ENCODE measurements at regions not wholly inside any gene's neighbourhood (a gene's known extent, or its start where the extent isn't known, plus 50 kb on each side); places are given as distances from the start of the nearest gene placed in this dataset.
"Not testable (repeated sequence)": the region's sequence is repeated elsewhere in the genome, so short reads cannot be mapped to it uniquely, and the experiment has no call there.

DNA sequence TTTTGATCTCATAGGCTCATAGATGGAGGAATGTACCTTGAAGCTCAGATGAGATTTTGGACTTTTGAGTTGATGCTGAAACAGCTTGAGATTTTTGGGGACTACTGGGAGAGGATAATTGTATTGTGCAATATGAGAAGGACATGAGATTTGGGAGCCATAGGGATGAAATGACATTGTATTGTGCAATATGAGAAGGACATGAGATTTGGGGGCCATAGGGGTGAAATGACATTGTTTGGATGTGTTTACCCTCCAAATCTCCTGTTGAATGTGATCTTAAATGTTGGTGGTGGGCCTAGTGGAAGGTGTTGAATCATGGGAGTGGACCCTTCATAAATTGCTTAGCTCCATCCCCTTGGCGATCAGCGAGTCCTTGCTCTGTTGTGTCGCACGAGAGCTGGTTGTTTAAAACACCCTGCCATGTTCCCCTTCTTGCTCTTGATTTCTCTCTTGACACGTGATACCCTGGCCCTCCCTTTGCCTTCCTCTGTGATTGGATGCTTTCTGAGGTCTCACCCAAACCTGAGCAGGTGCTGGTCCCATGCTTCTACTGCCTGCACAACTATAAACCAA lies 110.9 kb upstream of the TPTE start:
- not testable (repeated sequence) for DNase-seq

DNA sequence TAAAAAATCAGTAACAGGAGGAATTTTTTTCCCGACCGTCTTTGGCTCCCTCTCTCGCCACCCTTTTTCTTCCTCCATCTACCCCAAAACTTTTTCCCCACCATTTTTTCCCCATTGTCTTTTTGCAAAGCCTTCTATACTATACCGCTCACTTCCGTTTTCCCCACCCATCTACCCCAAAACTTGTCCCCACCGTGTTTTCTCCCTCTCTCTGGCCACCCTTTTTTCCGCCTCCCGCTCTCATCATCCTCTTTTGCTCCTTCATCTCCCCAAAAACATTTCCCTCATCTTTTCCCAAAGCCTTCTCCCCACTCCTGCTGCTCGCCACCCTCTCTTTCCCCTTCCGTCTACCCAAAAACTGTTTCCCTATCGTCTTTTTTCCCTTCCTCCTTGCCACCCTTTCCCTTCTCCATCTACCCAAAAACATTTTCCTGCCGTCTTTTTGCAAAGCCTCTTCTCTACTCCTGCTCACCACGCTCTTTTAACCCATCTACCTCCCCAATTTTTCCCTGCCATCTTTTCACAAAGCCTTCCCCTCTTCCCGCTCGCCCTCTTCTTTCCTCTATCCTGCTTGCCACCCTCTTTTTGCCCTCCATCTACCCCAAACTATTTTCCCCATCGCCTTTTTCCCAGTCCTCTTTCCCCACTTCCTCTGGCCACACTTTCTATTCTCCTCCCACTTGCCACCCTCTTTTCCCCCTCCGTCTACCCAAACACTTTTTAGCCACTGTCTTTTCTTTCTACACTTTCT lies 109.4 kb upstream of the TPTE start:
- not testable (repeated sequence) for DNase-seq

GRCh38 chr21:10412928-10413246 lies 108.5 kb upstream of the TPTE start:
- not testable (repeated sequence) for DNase-seq

DNA sequence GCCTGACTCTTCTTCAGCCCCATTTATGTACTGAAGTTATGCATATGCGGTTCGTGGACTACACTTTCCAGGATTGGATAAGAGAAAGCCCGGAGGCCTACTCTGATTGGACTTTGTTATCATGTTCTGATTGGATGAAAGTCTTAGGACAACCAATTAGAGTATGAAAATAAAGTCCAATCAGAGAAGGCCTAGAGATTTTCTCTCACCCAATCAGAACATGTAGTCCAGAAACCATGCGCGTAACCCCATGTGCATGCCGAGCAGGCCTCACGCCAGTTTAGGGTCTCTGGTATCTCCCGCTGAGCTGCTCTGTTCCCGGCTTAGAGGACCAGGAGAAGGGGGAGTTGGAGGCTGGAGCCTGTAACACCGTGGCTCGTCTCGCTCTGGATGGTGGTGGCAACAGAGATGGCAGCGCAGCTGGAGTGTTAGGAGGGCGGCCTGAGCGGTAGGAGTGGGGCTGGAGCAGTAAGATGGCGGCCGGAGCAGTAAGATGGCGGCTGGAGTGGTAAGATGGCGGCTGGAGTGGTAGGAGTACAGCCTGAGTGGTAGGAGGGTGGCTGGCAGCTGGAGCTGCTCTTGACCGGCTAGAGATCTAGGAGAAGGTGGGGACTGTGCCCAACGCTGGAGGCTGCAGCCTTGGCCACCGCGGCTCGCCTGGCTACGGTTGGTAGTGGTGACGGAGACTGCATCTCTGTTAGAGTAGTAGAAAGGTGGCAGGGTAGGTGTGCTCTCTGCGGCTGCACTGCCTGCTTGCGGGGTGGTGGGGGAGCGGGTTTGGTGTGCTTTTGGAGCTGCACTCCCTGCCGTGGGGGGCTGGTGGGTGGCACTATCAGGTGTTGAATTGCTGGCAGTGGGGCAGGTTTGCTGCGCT lies 107.9 kb upstream of the TPTE start:
- DNase-seq = not testable (repeated sequence)

DNA sequence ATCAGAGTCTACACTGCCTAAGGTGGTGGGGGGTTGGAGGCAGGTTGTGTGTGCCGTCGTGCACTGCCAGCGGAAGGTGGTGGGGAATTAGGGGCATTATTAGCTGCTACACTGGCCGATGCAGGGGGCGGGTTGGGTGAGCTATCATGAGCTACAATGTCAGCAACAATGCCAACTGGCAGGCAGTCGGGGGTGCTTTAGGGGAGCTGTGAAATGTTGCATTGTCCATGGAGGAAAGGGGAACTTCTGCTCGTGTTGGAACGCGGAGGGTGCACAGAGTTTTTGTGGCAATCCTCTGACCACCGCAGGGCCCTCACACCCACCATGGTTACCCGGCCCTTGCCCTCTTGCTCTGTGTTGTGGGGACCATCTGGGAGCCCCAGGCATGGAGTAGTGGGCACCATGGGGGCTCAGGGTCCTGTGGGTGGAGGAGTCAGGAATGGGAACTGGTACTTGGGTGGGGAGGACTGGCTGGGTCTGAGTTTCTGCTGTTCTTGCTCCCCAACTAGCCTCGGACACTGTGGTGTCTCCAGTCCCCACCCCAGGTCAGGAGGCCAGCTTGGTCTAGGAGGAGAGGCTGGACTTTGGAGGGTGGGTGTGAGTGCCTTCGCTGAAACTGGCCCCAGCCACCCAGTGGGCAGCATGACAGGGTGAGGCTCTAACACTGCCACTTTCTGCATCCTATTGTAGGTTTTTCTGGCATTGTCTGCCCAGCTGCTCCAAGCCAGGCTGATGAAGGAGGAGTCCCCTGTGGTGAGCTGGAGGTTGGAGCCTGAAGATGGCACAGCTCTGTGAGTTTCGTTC lies 107.1 kb upstream of the TPTE start:
- not testable (repeated sequence) for DNase-seq

DNA sequence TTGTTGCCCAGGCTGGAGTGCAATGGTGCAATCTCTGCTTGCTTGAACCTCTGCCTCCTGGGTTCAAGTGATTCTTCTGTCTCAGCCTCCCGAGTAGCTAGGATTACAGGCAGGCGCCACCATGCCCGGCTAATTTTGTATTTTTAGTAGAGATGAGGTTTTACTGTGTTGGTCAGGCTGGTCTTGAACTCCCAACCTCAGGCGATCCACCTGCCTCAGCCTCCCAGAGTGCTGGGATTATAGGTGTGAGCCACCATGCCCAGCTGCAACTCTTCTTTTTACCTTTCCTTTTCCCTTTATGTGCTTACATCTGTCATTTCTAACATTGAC lies 106.5 kb upstream of the TPTE start:
- not testable (repeated sequence) for DNase-seq

DNA sequence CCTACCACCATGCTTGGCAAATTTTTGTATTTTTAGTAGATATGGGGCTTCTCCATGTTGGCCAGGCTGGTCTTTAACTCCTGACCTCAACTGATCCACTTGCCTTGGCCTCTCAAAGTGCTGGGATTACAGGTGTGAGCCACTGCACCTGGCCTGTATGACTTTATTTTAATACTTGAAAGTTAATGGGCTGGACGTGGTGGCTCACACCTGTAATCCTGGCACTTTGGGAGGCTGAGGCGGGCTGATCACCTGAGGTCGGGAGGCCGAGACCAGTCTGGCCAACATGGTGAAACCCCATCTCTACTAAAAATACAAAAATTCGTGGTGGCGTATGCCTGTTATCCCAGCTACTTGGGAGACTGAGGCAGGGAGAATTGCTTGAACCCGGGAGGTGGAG lies 105.9 kb upstream of the TPTE start:
- not testable (repeated sequence) for DNase-seq

DNA sequence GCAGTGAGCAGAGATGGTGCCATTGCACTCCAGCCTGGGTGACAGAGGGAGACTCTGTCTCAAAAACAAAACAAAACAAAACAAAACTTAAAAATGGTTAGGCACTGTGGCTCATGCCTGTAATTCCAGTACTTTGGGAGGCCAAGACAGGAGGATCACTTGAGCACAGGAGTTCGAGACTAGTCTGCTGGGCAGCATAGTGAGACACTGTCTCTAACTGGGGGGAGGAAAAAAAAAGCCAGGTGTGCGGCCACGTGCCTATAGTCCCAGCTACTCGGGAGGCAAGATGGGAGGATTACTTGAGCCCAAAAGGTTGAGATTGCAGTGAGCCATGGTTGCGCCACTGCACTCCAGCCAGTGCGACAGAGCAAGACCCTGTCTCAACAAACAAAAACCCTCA lies 105.5 kb upstream of the TPTE start:
- DNase-seq = not testable (repeated sequence)

DNA sequence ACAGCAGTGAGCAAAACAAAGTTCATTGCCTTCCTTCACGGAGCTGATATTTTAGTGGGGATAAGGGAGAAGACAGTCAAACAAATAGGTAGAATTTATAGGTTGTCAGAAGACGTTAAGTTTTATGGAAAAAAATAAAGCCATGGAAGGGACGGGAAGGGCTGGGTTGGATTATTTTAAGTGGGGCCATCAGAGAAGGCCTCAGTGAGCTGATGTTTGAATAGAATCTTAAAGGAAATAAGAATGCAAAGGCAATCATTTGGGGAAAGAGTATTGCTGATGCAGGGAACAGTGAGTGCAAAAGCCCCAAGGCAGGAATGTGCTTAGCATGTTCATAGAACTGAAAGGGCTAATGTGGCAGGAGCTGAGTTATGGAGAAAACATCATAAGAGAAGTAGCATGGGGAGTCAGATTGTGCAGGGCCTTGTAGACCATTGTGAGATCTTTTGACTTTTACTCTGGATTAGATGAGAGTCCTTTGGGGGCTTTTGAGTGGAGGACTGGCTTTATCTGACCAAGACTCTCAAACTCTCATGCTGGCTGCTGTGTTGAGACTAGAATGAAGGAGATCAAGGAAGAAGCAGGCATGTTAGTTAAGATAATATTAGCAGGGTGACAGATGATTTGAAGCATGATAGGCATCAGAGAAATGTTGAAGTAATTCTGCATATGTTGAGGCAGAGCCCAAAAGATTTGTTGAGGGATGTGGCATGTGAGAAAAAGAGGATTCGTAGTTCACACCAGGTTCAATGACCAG lies 104.5 kb upstream of the TPTE start:
- DNase-seq = not testable (repeated sequence)

GRCh38 chr21:10417551-10418002 lies 103.8 kb upstream of the TPTE start:
- not testable (repeated sequence) for DNase-seq

- not testable (repeated sequence) for DNase-seq
Measured at GRCh38 chr21:10418250-10419048, 102.9 kb upstream of the TPTE start.

GRCh38 chr21:10421199-10421598 lies 100.2 kb upstream of the TPTE start:
- not testable (repeated sequence) for DNase-seq

DNA sequence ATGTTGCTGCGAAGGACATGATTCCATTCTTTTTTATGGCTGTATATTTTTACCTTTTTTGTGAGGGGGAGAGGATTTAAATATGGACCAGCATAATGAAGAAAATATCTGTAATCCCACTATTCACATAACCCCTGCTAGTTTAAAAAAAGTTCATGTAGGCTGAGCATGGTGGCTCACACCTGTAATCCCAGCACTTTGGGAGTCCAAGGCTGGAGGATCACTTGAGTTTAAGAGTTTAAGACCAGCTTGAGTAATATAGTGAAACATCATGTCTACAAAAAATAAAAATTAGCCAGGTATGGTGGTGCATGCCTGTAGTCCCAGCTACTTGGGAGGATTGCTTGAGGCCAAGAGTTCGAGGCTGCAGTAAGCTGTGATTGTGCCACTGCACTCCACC lies 99.8 kb upstream of the TPTE start:
- DNase-seq = not testable (repeated sequence)

DNA sequence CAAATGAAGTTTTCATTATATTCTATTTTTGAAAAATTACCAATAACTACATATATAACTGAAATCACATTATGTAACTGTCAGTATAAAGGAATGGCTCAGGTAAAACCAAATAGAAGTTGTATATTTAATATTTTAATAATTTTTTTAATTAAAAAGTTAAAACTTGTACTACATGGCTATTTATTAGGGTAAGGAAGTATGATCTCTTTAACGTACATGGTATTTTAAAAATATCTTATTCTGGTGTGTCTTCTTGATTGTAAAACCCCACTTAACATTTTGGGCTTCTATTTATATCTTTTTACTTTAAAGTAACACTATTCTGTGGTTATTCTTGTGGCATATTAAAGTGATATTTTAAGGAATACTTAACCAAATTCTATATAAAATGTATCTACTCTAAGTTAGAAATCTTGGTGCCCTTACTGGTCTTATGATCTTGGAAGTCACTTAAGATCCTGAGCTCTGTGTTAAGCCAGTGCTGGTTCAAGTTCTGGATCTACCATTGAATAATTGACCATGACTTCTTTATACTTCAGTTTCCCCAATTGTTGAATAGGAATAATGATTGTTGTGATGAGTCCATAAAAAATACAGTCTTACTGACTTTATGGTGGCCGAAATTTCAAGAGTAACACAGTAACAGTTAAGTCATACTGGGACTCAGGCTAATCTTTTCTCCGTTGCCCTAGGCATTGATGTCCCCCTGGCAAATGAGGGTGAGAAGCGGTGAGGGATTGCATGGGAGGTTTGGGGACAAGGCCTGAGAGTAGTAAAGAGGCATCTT lies 97.1 kb upstream of the TPTE start:
- not testable (repeated sequence) for DNase-seq

DNA sequence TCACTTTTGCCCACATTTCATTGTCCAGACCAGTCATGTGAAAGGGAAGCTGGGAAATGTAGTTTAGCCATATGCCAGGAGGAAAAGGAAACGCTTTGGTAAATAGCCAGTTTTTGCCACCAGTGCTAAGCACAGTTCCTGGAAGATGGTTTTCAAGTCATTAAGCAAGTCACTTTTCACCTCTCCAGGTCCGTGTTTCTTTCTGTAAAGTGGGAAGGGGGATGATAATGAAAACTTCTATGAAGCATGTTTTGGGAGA lies 96.6 kb upstream of the TPTE start:
- DNase-seq = not testable (repeated sequence)

GRCh38 chr21:10425856-10426255 lies 95.5 kb upstream of the TPTE start:
- DNase-seq = no peak

DNA sequence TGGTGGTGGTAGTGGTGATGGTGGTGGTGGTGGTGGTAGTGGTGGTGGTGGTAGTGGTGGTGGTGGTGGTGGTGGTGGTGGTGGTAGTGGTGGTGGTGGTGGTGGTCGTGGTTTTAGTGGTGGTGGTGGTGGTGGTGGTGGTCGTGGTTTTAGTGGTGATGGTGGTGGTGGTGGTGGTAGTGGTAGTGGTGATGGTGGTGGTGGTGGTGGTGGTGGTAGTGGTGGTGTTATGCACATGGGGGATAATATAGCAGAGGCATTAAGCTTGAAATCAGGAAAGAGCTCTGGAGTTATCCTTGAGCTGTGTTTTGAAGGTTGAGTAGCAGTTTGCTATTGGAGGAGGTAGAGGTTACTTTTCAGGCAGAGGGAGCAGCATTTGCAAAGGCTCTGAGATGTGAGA lies 94.6 kb upstream of the TPTE start:
- not testable (repeated sequence) for DNase-seq

DNA sequence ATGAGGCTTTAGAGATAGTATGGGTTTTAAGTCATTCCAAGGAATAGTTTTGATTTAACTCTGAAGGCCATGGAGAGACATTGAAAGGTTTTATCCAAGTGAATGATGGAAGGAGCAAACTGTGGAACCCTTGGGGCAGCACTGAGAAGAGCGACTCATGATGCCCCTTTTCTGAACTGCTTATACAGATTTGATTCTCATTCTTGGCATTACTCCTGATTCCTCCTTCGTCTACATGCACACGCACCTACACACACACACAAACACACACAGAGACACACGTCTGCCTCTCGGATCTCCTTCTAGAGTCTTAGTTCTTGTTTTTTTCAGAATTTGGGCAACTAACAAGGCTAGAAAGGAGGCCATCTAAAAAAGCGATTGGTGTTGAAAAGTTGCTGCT lies 94.1 kb upstream of the TPTE start:
- DNase-seq = not testable (repeated sequence)

DNA sequence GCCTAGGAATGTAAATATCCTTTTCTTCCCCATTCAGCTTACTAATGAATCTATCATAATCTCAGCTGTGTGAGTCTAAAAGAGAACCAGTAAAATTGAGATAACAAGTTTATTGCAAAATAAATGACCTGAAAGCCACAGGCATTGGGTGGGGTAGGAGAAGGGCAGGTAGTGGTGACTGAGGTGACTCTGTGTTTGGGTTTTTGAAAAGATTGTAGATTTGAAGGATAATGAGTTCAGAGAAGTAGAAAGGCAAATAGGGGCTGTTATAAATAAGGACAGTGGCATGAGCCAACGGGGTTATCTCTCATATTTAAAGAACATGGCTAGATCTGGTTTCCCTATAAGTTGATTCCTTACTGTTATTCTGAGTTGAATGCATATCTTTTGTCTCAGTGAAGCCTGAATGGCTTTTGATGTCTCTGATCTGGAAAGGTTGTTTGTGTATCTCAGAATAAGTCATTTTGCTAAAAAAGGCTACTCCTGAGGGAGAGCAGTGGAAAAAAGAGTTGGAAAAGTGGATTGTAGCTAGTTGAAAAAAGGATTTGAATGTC lies 92.3 kb upstream of the TPTE start:
- DNase-seq = not testable (repeated sequence)

DNA sequence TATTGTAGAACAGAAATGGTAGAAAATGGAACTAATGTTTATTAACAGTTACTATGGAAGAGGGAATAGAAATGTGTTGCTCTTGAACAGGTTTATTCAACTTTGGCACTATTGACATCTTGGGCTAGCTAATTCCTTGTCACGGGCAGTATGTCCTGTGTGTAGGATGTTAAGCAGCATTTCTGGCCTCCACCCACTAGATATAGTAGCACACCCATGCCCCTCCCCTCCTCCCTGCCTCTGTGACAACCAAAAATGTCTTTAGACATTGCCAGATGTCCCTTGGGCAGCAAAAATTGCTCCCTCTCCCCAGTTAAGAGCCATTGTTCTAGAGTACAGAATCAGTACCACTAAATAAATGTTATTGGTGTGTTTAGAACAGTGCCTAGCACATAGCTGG lies 91.4 kb upstream of the TPTE start:
- DNase-seq = no peak

Data from hematopoietic multipotent progenitor cell treated with erythropoietin and hydrocortisone succinate and interleukin-3 and kit ligand, for 8 days (in vitro differentiated cells).